RWPE1 (cell line): ENCODE measurements at regions not wholly inside any gene's neighbourhood (a gene's known extent, or its start where the extent isn't known, plus 50 kb on each side); places are given as distances from the start of the nearest gene placed in this dataset.

Source experiments
- CTCF ChIA-PET: fragments of 350-600 bp; sonication (Branson Sonifier 250); formaldehyde crosslinking; extraction: SDS; loops from one replicate; lab custom pipeline; 2021; lab: Yijun Ruan, JAX
- POLR2A ChIA-PET: fragments of 400-600 bp; formaldehyde crosslinking; extraction: SDS; loops from one replicate; lab custom pipeline; 2020; ENCODE audit warnings: antibody characterized with exemption; ENCODE audit not compliant: low non-redundant PET; lab: Yijun Ruan, JAX
- DNase-seq: peaks from one replicate; pipeline ENCODE4 v3.0.0; 2012; ENCODE audit warnings: low spot score
- H3K27ac ChIP-seq: fragments of 450-650 bp; 2 replicates; pipeline ENCODE4 v1.5.1; 2017
- CTCF ChIP-seq: fragments of 450-650 bp; conservative IDR thresholded peaks from 2 replicates; pipeline ENCODE4 v1.5.1; 2017; ENCODE audit warnings: low read depth, mild to moderate bottlenecking

GRCh38 chr3:18233987-18234716 is 191.0 kb downstream of the SATB1 start:
- DNase-seq, result no peak
- CTCF ChIA-PET, result no interaction called here
- POLR2A ChIA-PET, result no interaction called here

GRCh38 chr3:18232317-18232716 is 192.8 kb downstream of the SATB1 start:
- ChIA-PET CTCF (no interaction called here), POLR2A (no interaction called here)
- no peak overlapping the region for H3K27ac ChIP-seq
- DNase-seq, result no peak
- TF ChIP-seq CTCF, result no peak

More at GRCh38 chr3:18233987-18234716, 191.0 kb downstream of the SATB1 start:
- H3K27ac ChIP-seq, result no peak overlapping the region
- TF ChIP-seq CTCF, result no peak

GRCh38 chr3:18228060-18228459 is 197.1 kb downstream of the SATB1 start:
- CTCF ChIA-PET, result no interaction called here
- DNase-seq, result no peak

GRCh38 chr3:18225709-18226108 is 199.4 kb downstream of the SATB1 start:
- no peak overlapping the region for H3K27ac ChIP-seq
- ChIA-PET POLR2A (no interaction called here), CTCF (interaction anchor here (0.6 to 0.7 kb wide), 2 partner anchors 131 to 709 kb away, joined by 3 to 6 read pairs; no protein-coding TSS in a partner anchor)
- no peak for DNase-seq
- no peak for TF ChIP-seq CTCF

More at GRCh38 chr3:18228060-18228459, 197.1 kb downstream of the SATB1 start:
- TF ChIP-seq CTCF, result no peak
- POLR2A ChIA-PET, result no interaction called here
- H3K27ac ChIP-seq, result no peak overlapping the region

- CTCF ChIA-PET, result no interaction called here
- no peak overlapping the region for H3K27ac ChIP-seq
- DNase-seq, result no peak
- POLR2A ChIA-PET, result no interaction called here
- no peak for TF ChIP-seq CTCF
These were observed 200.7 kb downstream of the SATB1 start for GRCh38 chr3:18224426-18224825.

GRCh38 chr3:18223974-18224373 is 201.2 kb downstream of the SATB1 start:
- H3K27ac ChIP-seq, result no peak overlapping the region
- no peak for DNase-seq
- POLR2A ChIA-PET, result no interaction called here
- no peak for TF ChIP-seq CTCF
- CTCF ChIA-PET, result no interaction called here
